B cell (primary cell): ENCODE measurements at regions not wholly inside any gene's neighbourhood (a gene's known extent, or its start where the extent isn't known, plus 50 kb on each side); places are given as distances from the start of the nearest gene placed in this dataset.

Experiments used
- CTCF ChIP-seq: fragments of 200-600 bp; IDR thresholded peaks from one replicate; pipeline ENCODE4 v1.8.0; 2022; ENCODE audit warnings: antibody characterized with exemption, mild to moderate bottlenecking
- EZH2 ChIP-seq: IDR thresholded peaks from 2 replicates; pipeline ENCODE4 v1.6.1; 2012; ENCODE audit warnings: borderline replicate concordance, low read depth, mild to moderate bottlenecking, moderate library complexity, low read length; ENCODE audit not compliant: insufficient read depth, poor library complexity, severe bottlenecking

GRCh38 chr2:116450990-116451389, 1363.5 kb upstream of the DDX18 start:
- no peak for TF ChIP-seq CTCF
- TF ChIP-seq EZH2 = no peak
